WTC11 (cell line): ENCODE measurements at regions not wholly inside any gene's neighbourhood (a gene's known extent, or its start where the extent isn't known, plus 50 kb on each side); places are given as distances from the start of the nearest gene placed in this dataset.
A peak's percentile ranks its signal among the peaks of the same experiment; 100 is the strongest.

Experiments used
- ATAC-seq: fragments of 200-7000 bp; cut with Tn5 transposase; 2 replicates; pipeline ENCODE4 v1.10.0; 2021; ENCODE audit warnings: mild to moderate bottlenecking, moderate library complexity
- CTCF ChIA-PET: fragments of 300-600 bp; sonication (Branson Sonifier 250); formaldehyde crosslinking; loops from one replicate; lab custom pipeline; 2021; ENCODE audit warnings: antibody characterized with exemption; lab: Charles Lee
- POLR2A ChIA-PET: fragments of 350-600 bp; sonication (Branson Sonifier 250); formaldehyde crosslinking; loops from one replicate; lab custom pipeline; 2021; ENCODE audit warnings: antibody characterized with exemption; lab: Charles Lee
- DNase-seq: peaks from one replicate; pipeline ENCODE4 v3.0.0; 2021; ENCODE audit warnings: low spot score
- H3K27ac Mint-ChIP-seq: 2 replicates; pipeline ENCODE4 v1.8.0; 2021; ENCODE audit warnings: mixed read lengths
- H3K27me3 Mint-ChIP-seq: 2 replicates; pipeline ENCODE4 v1.8.0; 2021; ENCODE audit warnings: low read depth, mild to moderate bottlenecking, moderate library complexity, mixed read lengths
- H3K36me3 Mint-ChIP-seq: 2 replicates; pipeline ENCODE4 v1.8.0; 2021; ENCODE audit warnings: mixed read lengths
- H3K4me1 Mint-ChIP-seq: 2 replicates; pipeline ENCODE4 v1.8.0; 2022; ENCODE audit warnings: mixed read lengths
- H3K4me3 Mint-ChIP-seq: 2 replicates; pipeline ENCODE4 v1.8.0; 2021; ENCODE audit warnings: mild to moderate bottlenecking, moderate library complexity, mixed read lengths
- H3K9me3 Mint-ChIP-seq: 2 replicates; pipeline ENCODE4 v1.8.0; 2021; ENCODE audit warnings: mixed read lengths
- AR ChIP-seq: fragments of 250-450 bp; sonication (Bioruptor Pico); IDR thresholded peaks from 2 replicates; pipeline ENCODE4 v1.9.0; 2021; ENCODE audit warnings: mild to moderate bottlenecking
- CTCF ChIP-seq: fragments of 200-600 bp; IDR thresholded peaks from 2 replicates; pipeline ENCODE4 v1.8.0; 2022; ENCODE audit warnings: antibody characterized with exemption
- E2F1 ChIP-seq: sonication (generic); formaldehyde crosslinking; IDR thresholded peaks from 2 replicates; pipeline ENCODE4 v1.8.0; 2022; ENCODE audit warnings: mild to moderate bottlenecking, missing genetic modification reagents
- FOXK1 ChIP-seq: sonication (generic); formaldehyde crosslinking; IDR thresholded peaks from 2 replicates; pipeline ENCODE4 v1.8.0; 2022; ENCODE audit warnings: mild to moderate bottlenecking, moderate library complexity, missing genetic modification reagents
- IRF1 ChIP-seq: sonication (generic); formaldehyde crosslinking; IDR thresholded peaks from 2 replicates; pipeline ENCODE4 v1.8.0; 2023; ENCODE audit warnings: missing genetic modification reagents
- IRF2 ChIP-seq: sonication (generic); formaldehyde crosslinking; IDR thresholded peaks from 2 replicates; pipeline ENCODE4 v1.8.0; 2022; ENCODE audit warnings: low read depth, missing genetic modification reagents, borderline replicate concordance
- JUN ChIP-seq: sonication (generic); formaldehyde crosslinking; IDR thresholded peaks from 2 replicates; pipeline ENCODE4 v1.8.0; 2023; ENCODE audit warnings: mild to moderate bottlenecking, missing genetic modification reagents
- MAX ChIP-seq: sonication (generic); formaldehyde crosslinking; IDR thresholded peaks from 2 replicates; pipeline ENCODE4 v1.8.0; 2022; ENCODE audit warnings: mild to moderate bottlenecking, missing genetic modification reagents
- MLX ChIP-seq: sonication (generic); formaldehyde crosslinking; IDR thresholded peaks from 2 replicates; pipeline ENCODE4 v1.8.1; 2023; ENCODE audit warnings: mild to moderate bottlenecking, missing genetic modification reagents, moderate library complexity
- MYBL2 ChIP-seq: sonication (generic); formaldehyde crosslinking; IDR thresholded peaks from 2 replicates; pipeline ENCODE4 v1.8.1; 2023; ENCODE audit warnings: mild to moderate bottlenecking, moderate library complexity, missing genetic modification reagents
- NFE2L1 ChIP-seq: sonication (generic); formaldehyde crosslinking; IDR thresholded peaks from 2 replicates; pipeline ENCODE4 v1.8.1; 2023; ENCODE audit warnings: missing genetic modification reagents
- NFYB ChIP-seq: sonication (generic); formaldehyde crosslinking; conservative IDR thresholded peaks from 2 replicates; pipeline ENCODE4 v1.8.0; 2022; ENCODE audit warnings: low read depth, missing genetic modification reagents
- PRDM15 ChIP-seq: sonication (generic); formaldehyde crosslinking; IDR thresholded peaks from 2 replicates; pipeline ENCODE4 v1.8.0; 2022; ENCODE audit warnings: missing genetic modification reagents
- RORB ChIP-seq: fragments of 250-450 bp; sonication (Bioruptor Pico); IDR thresholded peaks from 2 replicates; pipeline ENCODE4 v1.9.0; 2021; ENCODE audit warnings: mild to moderate bottlenecking
- SOX15 ChIP-seq: fragments of 250-450 bp; sonication (Bioruptor Pico); IDR thresholded peaks from 2 replicates; pipeline ENCODE4 v1.9.0; 2021; ENCODE audit warnings: mild to moderate bottlenecking
- SP1 ChIP-seq: sonication (generic); formaldehyde crosslinking; conservative IDR thresholded peaks from 2 replicates; pipeline ENCODE4 v1.8.1; 2022; ENCODE audit warnings: missing genetic modification reagents
- USF1 ChIP-seq: sonication (generic); formaldehyde crosslinking; IDR thresholded peaks from 2 replicates; pipeline ENCODE4 v1.8.0; 2022; ENCODE audit warnings: mild to moderate bottlenecking, missing genetic modification reagents
- USF2 ChIP-seq: sonication (generic); formaldehyde crosslinking; IDR thresholded peaks from 2 replicates; pipeline ENCODE4 v1.8.1; 2023; ENCODE audit warnings: mild to moderate bottlenecking, missing genetic modification reagents, moderate library complexity
- ZNF232 ChIP-seq: sonication (generic); formaldehyde crosslinking; IDR thresholded peaks from 2 replicates; pipeline ENCODE4 v1.8.0; 2022; ENCODE audit warnings: mild to moderate bottlenecking, missing genetic modification reagents
- ZNF263 ChIP-seq: sonication (generic); formaldehyde crosslinking; IDR thresholded peaks from 2 replicates; pipeline ENCODE4 v1.8.1; 2022; ENCODE audit warnings: low read depth, mild to moderate bottlenecking, moderate library complexity, missing genetic modification reagents
- ZSCAN18 ChIP-seq: fragments of 250-450 bp; sonication (Bioruptor Pico); IDR thresholded peaks from 2 replicates; pipeline ENCODE4 v2.1.2; 2022; ENCODE audit warnings: mild to moderate bottlenecking, moderate library complexity

GRCh38 chr14:41418851-41419250 lies 187.8 kb upstream of the LRFN5 start (continued):
- TF ChIP-seq PRDM15 (CRISPR knock-in tag) (no peak), RORB (CRISPR knock-in tag) (no peak), NFYB (CRISPR knock-in tag) (no peak), MAX (no peak), SP1 (CRISPR knock-in tag) (no peak)

GRCh38 chr14:41409806-41410205 lies 196.9 kb upstream of the LRFN5 start:
- peaks cover 7% of the 10 kb centered on the region for H3K4me1 Mint-ChIP-seq
- peaks cover 18% of the 10 kb centered on the region for H3K27me3 Mint-ChIP-seq
- DNase-seq (no peak), ATAC-seq (no peak)
- no peak overlapping the region for H3K27ac Mint-ChIP-seq
- CTCF ChIA-PET: no interaction called here
- POLR2A ChIA-PET: no interaction called here
- H3K9me3 Mint-ChIP-seq: no peaks in the 10 kb centered on the region
- no peak overlapping the region for H3K4me3 Mint-ChIP-seq
- TF ChIP-seq MYBL2 (CRISPR knock-in tag) (no peak), E2F1 (CRISPR knock-in tag) (no peak), MLX (no peak), ZNF232 (CRISPR knock-in tag) (no peak), USF2 (CRISPR knock-in tag) (no peak), IRF2 (no peak), IRF1 (no peak), NFE2L1 (CRISPR knock-in tag) (no peak)
- no peaks in the 10 kb centered on the region for H3K36me3 Mint-ChIP-seq

GRCh38 chr14:41404126-41404525 lies 202.6 kb upstream of the LRFN5 start:
- no peaks in the 10 kb centered on the region for H3K36me3 Mint-ChIP-seq
- CTCF ChIA-PET: interaction anchor here (1.9 kb wide), 1 partner anchor 197 kb away, joined by 6 read pairs; no protein-coding TSS in a partner anchor
- peaks cover 41% of the 10 kb centered on the region for H3K27me3 Mint-ChIP-seq
- ATAC-seq (no peak), DNase-seq (no peak)
- peak overlapping the region; percentile 3; the same call in 1 of the 2 replicates for H3K4me3 Mint-ChIP-seq
- no peak overlapping the region for H3K27ac Mint-ChIP-seq
- POLR2A ChIA-PET: no interaction called here
- no peaks in the 10 kb centered on the region for H3K9me3 Mint-ChIP-seq
- peaks cover 43% of the 10 kb centered on the region for H3K4me1 Mint-ChIP-seq
- no peak for TF ChIP-seq FOXK1 (CRISPR knock-in tag)
- no peak for TF ChIP-seq SOX15 (CRISPR knock-in tag)
- no peak for TF ChIP-seq JUN (CRISPR knock-in tag)
- TF ChIP-seq ZSCAN18: no peak
- TF ChIP-seq ZNF263 (CRISPR knock-in tag): no peak
- TF ChIP-seq USF1 (CRISPR knock-in tag): no peak
- TF ChIP-seq AR (CRISPR knock-in tag): no peak
- no peak for TF ChIP-seq RORB (CRISPR knock-in tag)
- TF ChIP-seq CTCF: no peak
